ENCODE measurements at regions not wholly inside any gene's neighbourhood (a gene's known extent, or its start where the extent isn't known, plus 50 kb on each side); places are given as distances from the start of the nearest gene placed in this dataset.
"Not testable (repeated sequence)": the region's sequence is repeated elsewhere in the genome, so short reads cannot be mapped to it uniquely, and the experiment has no call there.

DNA sequence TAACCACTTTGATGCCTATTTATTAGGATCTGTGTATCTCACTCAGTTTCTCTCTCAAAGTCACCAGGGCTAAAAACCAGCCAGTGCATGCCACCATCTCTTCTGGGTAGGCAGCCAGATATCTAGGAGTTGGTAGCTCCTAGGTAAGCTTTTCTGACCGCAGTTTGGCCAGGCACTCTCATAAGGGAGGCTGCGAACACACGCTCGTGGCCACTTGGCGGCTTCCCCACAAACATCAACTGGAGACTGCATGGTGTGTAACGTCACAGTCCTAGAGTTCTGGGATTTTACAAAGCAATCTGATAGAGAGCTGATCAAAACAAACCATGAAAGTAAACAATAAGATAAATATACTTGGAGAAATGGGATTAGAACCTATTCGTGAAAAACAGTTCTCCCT, 424.3 kb upstream of the ACVR2A start:
- DNase-seq (no peak), FAIRE-seq (no peak)
- TF ChIP-seq, protein P1, sequence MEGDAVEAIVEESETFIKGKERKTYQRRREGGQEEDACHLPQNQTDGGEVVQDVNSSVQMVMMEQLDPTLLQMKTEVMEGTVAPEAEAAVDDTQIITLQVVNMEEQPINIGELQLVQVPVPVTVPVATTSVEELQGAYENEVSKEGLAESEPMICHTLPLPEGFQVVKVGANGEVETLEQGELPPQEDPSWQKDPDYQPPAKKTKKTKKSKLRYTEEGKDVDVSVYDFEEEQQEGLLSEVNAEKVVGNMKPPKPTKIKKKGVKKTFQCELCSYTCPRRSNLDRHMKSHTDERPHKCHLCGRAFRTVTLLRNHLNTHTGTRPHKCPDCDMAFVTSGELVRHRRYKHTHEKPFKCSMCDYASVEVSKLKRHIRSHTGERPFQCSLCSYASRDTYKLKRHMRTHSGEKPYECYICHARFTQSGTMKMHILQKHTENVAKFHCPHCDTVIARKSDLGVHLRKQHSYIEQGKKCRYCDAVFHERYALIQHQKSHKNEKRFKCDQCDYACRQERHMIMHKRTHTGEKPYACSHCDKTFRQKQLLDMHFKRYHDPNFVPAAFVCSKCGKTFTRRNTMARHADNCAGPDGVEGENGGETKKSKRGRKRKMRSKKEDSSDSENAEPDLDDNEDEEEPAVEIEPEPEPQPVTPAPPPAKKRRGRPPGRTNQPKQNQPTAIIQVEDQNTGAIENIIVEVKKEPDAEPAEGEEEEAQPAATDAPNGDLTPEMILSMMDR (IDR thresholded peaks at IDR 0.05; ENCODE audit: borderline replicate concordance, extremely low read depth, insufficient read depth), result no peak
- no peaks in the 10 kb centered on the region for H3K27me3 ChIP-seq (ENCODE audit: control insufficient read depth, insufficient read depth, low read length)
- no peak overlapping the region for H3K9ac ChIP-seq (ENCODE audit: low read length in 3 of 3)
- peaks cover 0 to 6% (median 0%) of the 10 kb centered on the region in 3 donors for H3K4me1 ChIP-seq (ENCODE audit: control insufficient read depth in 2 of 3, insufficient read depth in 2 of 3, low read depth in 1 of 3, low read length in 3 of 3)
- H3K9me3 ChIP-seq (ENCODE audit: control insufficient read depth in 2 of 3, insufficient read depth in 1 of 3, low read length in 3 of 3), result no peaks in the 10 kb centered on the region
- H3K4me3 ChIP-seq (ENCODE audit: low read length in 3 of 3), result no peak overlapping the region
- H3K27ac ChIP-seq (ENCODE audit: low read depth in 2 of 2, low read length in 2 of 2), result no peak overlapping the region
- no peaks in the 10 kb centered on the region for H3K36me3 ChIP-seq (ENCODE audit: control insufficient read depth in 2 of 3, insufficient read depth in 3 of 3, low read length in 3 of 3)
- intact Hi-C loops (cut with DNase I), result no loop called here

DNA sequence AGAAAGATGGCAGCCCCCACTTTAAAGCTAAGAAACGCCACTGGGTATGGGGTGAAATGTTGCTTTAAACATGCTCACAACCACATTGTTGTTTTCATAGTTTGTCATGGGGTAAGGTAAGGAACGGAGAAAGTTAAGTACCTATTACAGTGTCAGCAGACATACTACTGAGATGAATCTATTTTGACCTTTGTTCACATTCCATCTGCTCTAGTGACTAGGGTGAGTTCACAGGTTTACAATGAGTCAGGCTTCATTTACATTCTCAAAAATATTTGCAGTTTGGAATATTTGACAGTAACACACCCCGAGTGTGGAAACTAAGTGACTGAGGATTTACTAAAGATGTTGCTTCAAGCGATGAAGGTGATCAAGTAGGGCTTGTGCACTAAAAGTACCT, 428.7 kb upstream of the ACVR2A start:
- no peak overlapping the region for H3K4me3 ChIP-seq (ENCODE audit: low read length in 3 of 3)
- intact Hi-C loops (cut with DNase I), result no loop called here
- no peak overlapping the region for H3K27ac ChIP-seq (ENCODE audit: low read depth in 2 of 2, low read length in 2 of 2)
- DNase-seq (no peak), FAIRE-seq (no peak)
- TF ChIP-seq, protein P1 (IDR thresholded peaks at IDR 0.05; ENCODE audit: borderline replicate concordance, extremely low read depth, insufficient read depth), result no peak
- no peaks in the 10 kb centered on the region for H3K36me3 ChIP-seq (ENCODE audit: control insufficient read depth in 2 of 3, insufficient read depth in 3 of 3, low read length in 3 of 3)
- H3K27me3 ChIP-seq (ENCODE audit: control insufficient read depth, insufficient read depth, low read length), result no peaks in the 10 kb centered on the region
- no peaks in the 10 kb centered on the region for H3K9me3 ChIP-seq (ENCODE audit: control insufficient read depth in 2 of 3, insufficient read depth in 1 of 3, low read length in 3 of 3)
- H3K9ac ChIP-seq (ENCODE audit: low read length in 3 of 3), result no peak overlapping the region
- no peaks in the 10 kb centered on the region for H3K4me1 ChIP-seq (ENCODE audit: control insufficient read depth in 2 of 3, insufficient read depth in 2 of 3, low read depth in 1 of 3, low read length in 3 of 3)

DNA sequence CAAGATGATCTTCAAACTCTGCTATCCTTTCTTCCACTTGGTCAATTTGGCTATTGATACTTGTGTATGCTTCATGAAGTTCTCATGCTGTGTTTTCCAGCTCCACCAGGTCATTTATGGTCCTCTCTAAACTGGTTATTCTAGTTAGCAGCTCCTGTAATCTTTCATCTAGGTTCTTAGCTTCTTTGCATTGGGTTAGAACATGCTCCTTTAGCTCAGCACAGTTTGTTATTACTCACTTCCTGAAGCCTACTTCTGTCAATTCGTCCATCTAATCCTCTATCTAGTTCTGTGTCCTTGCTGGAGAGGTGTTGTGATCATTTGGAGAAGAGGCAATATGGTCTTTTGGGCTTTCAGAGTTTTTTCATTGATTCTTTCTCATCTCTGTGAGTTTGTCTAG, 430.2 kb upstream of the ACVR2A start:
- intact Hi-C loops (cut with DNase I), result not testable (repeated sequence)

DNA sequence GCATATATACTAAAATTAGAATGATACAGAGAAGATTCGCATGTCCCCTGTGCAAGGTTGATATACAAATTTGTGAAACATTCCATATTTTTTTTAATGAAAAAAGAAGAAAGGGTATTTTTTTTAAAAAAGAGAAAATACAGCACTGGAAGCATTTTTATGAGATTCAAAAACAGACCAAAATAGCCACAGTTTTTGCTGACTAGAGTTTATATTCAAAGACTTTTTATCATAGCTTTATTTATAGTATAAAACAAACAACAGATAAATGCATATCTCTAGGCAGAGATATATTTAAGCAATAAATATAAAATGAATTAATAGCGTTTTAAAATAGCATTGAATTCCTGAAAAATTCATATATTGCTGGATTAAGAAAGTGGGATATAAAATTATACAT, 436.5 kb upstream of the ACVR2A start:
- FAIRE-seq, result no peak
- intact Hi-C loops (cut with DNase I), result no loop called here
- H3K9me3 ChIP-seq (ENCODE audit: control insufficient read depth in 2 of 3, insufficient read depth in 1 of 3, low read length in 3 of 3), result no peaks in the 10 kb centered on the region

More for the DNA sequence above, 430.2 kb upstream of the ACVR2A start:
- H3K36me3 ChIP-seq (ENCODE audit: control insufficient read depth in 2 of 3, insufficient read depth in 3 of 3, low read length in 3 of 3); H3K27ac ChIP-seq (ENCODE audit: low read depth in 2 of 2, low read length in 2 of 2); H3K27me3 ChIP-seq (ENCODE audit: control insufficient read depth, insufficient read depth, low read length); DNase-seq; H3K9me3 ChIP-seq (ENCODE audit: control insufficient read depth in 2 of 3, insufficient read depth in 1 of 3, low read length in 3 of 3); FAIRE-seq; H3K4me3 ChIP-seq (ENCODE audit: low read length in 3 of 3); H3K4me1 ChIP-seq (ENCODE audit: control insufficient read depth in 2 of 3, insufficient read depth in 2 of 3, low read depth in 1 of 3, low read length in 3 of 3); H3K9ac ChIP-seq (ENCODE audit: low read length in 3 of 3): not testable (repeated sequence)

More for the DNA sequence above, 436.5 kb upstream of the ACVR2A start:
- Histone ChIP-seq H3K4me3 (ENCODE audit: low read length in 3 of 3) (no peak overlapping the region), H3K9ac (ENCODE audit: low read length in 3 of 3) (no peak overlapping the region), H3K27ac (ENCODE audit: low read depth in 2 of 2, low read length in 2 of 2) (no peak overlapping the region), H3K36me3 (ENCODE audit: control insufficient read depth in 2 of 3, insufficient read depth in 3 of 3, low read length in 3 of 3) (no peaks in the 10 kb centered on the region), H3K27me3 (ENCODE audit: control insufficient read depth, insufficient read depth, low read length) (no peaks in the 10 kb centered on the region), H3K4me1 (ENCODE audit: control insufficient read depth in 2 of 3, insufficient read depth in 2 of 3, low read depth in 1 of 3, low read length in 3 of 3) (no peaks in the 10 kb centered on the region)
- no peak for DNase-seq
- TF ChIP-seq, protein P1 (IDR thresholded peaks at IDR 0.05; ENCODE audit: borderline replicate concordance, extremely low read depth, insufficient read depth), result no peak

Measured in kidney (tissue), 13 donors.